ENCODE measurements at regions not wholly inside any gene's neighbourhood (a gene's known extent, or its start where the extent isn't known, plus 50 kb on each side); places are given as distances from the start of the nearest gene placed in this dataset.

DNA sequence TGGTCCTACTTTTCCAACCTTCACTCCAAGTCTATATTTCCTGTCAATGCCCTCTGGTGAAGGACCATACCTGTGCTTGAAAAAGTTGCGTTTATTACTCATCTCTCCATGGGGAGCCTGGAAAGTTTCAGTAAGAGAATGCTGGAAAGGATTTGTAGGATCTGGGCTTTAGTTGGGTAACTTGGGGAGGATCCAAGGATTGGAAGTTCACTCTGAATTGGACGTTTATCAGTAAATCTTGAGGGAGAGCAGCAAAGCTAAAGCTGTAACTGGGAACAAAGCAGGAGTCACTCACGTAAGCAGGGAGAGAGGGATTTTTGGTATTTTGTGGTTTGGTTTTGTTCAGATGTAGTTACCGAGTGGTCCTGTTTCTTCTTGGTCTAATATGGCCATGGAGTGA is 51.4 kb upstream of the NPVF start:
- no peak for TF ChIP-seq Cebpa-rat (IDR thresholded peaks at IDR 0.05)
- no peaks in the 10 kb centered on the region for H3K9me3 ChIP-seq (replicated peaks in 1 of 11)

DNA sequence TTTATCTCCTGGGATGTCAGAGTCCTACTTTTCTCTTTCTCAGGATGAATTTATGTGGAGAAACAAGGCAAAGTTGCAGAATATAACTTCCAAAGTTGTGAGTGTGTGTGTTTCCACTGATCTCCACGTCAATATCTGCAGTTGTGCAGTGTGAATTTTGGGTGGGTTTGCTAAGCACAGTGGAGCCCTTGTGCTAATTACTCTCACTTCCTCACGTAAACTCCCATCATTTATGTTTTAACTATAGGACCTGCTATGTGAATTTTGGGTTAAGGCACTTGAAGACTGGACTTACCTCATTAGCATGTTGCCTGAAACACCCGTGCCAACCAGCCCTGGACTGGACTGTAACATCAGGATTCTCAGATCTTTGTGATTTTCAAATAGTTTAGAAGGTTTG is 51.9 kb upstream of the NPVF start:
- Histone ChIP-seq H3K4me2 (no peak overlapping the region), H3K4me3 (no peak overlapping the region), H4K20me1 (no peaks in the 10 kb centered on the region), H3K9me3 (replicated peaks in 1 of 11) (no peaks in the 10 kb centered on the region), H3K27ac (no peak overlapping the region), H3K9ac (no peak overlapping the region), H3K36me3 (no peaks in the 10 kb centered on the region), H3K4me1 (no peaks in the 10 kb centered on the region), H3K27me3 (no peaks in the 10 kb centered on the region)
- TF ChIP-seq Cebpa-rat (IDR thresholded peaks at IDR 0.05) = no peak

More for the DNA sequence above, 51.4 kb upstream of the NPVF start:
- Histone ChIP-seq H3K4me3 (no peak overlapping the region), H4K20me1 (no peaks in the 10 kb centered on the region), H3K27me3 (no peaks in the 10 kb centered on the region), H3K4me1 (no peaks in the 10 kb centered on the region), H3K4me2 (no peak overlapping the region), H3K36me3 (no peaks in the 10 kb centered on the region), H3K9ac (no peak overlapping the region), H3K27ac (no peak overlapping the region)

DNA sequence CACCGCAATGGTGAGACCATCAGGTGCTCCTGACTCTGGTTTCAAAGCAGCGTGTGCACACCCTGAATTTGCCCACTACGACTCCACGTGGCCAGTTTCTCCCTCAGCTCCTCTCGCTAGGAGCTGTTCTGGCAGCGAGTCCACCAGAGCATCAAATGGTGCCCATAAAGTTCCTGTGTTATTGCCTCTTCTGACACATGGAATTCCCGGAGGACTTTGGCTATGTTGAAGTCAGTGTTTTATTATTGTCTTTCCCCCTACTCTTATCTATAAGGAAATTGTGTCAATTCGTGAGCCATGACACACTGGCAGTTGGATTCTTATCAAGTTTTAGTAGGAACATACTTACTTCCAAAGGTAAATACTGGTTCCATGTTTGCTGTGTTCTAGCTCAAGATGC is 53.9 kb upstream of the NPVF start:
- Histone ChIP-seq H3K27me3 (no peaks in the 10 kb centered on the region), H3K9me3 (replicated peaks in 1 of 11) (no peaks in the 10 kb centered on the region), H3K4me1 (no peaks in the 10 kb centered on the region), H3K9ac (no peak overlapping the region), H3K36me3 (no peaks in the 10 kb centered on the region), H3K4me2 (no peak overlapping the region), H3K27ac (no peak overlapping the region), H4K20me1 (no peaks in the 10 kb centered on the region), H3K4me3 (no peak overlapping the region)
- TF ChIP-seq Cebpa-rat (IDR thresholded peaks at IDR 0.05) = no peak

DNA sequence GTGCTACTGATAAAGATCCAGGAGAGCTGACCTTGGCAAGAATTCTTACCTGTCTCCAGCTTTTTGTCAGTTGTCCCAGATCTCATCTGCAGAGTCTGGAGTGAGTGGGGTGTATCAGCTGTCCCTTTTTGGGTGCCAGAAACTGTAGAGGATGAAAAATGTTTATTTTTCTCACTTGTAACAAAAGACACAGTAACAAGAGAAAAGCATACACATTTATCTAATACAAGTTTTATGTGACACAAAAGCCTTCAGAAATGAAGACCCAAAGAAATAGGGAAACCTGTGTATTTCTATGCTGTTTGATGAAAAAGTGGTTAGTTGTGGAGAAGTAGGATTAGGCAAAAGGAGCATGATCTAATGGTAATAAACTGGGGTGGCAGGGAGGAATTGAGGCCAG is 58.5 kb upstream of the NPVF start:
- Histone ChIP-seq H3K36me3 (no peaks in the 10 kb centered on the region), H3K9ac (no peak overlapping the region), H4K20me1 (no peaks in the 10 kb centered on the region), H3K4me3 (no peak overlapping the region), H3K27me3 (no peaks in the 10 kb centered on the region), H3K4me2 (no peak overlapping the region), H3K9me3 (replicated peaks in 1 of 11) (peaks cover 0 to 5% (median 0%) of the 10 kb centered on the region in 11 experiments; a peak in 4 of 22 replicates), H3K4me1 (no peaks in the 10 kb centered on the region), H3K27ac (no peak overlapping the region)
- TF ChIP-seq Cebpa-rat (IDR thresholded peaks at IDR 0.05) = no peak

DNA sequence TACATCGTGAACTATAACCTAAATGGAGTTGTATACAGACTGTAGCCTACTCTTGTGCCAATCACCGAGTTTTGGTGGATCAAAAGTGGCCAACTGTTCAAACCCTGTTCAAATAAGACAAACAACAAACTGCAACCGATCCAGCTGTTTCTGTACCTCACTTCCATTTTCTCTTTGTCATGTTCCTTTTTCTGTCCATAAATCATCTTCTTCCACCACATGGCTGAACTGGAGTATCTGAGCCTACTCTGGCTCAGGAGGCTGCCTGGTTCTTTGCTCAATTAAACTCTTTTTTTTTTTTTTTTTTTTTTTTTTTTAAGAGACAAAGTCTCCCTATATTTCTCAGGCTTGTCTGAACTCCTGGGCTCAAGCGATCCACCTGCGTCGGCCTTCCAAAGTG is 59.0 kb upstream of the NPVF start:
- H3K9ac ChIP-seq = no peak overlapping the region
- no peaks in the 10 kb centered on the region for H3K4me1 ChIP-seq
- no peak for TF ChIP-seq Cebpa-rat (IDR thresholded peaks at IDR 0.05)
- H3K4me2 ChIP-seq = no peak overlapping the region
- H3K4me3 ChIP-seq = no peak overlapping the region
- peaks cover 0 to 5% (median 0%) of the 10 kb centered on the region in 11 experiments; a peak in 4 of 22 replicates for H3K9me3 ChIP-seq (replicated peaks in 1 of 11)
- H3K27ac ChIP-seq = no peak overlapping the region
- H3K36me3 ChIP-seq = no peaks in the 10 kb centered on the region
- no peaks in the 10 kb centered on the region for H3K27me3 ChIP-seq
- no peaks in the 10 kb centered on the region for H4K20me1 ChIP-seq

DNA sequence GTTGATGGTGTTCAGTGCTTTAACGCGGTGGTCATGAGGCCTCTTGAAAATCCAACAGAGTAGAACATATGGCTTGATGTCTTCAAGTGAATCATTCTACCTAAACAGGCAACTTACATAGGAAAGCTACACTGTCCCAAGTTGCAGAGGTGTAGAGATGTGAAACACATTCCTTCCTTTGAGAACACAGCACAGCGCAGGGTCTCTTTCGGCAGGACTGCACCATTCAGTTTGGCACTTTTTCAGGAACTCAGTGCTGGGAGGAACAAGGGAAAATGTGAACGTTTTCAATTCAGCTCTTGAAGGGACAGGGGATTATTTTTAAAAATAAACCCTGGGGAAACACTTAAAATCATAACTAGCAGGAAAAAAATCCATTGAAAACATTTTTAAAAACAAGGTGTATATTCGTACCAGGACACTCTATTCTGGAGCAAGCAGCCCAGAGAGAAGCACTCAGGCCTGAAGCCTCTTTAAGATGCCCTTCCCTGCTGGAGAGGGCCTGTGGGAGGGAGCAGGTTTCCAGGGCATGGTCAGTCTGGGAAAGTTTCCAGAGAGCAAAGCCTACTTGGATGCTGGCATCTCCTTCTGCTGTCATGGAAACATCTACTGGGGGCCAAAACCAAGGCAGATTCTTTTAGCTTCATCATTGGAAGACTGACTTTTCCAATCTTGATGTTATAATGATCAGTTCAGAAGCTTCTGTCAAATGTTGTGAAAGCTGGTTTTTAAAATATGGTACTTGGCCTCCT is 60.4 kb upstream of the NPVF start:
- no peak overlapping the region for H3K27ac ChIP-seq
- no peak overlapping the region for H3K4me2 ChIP-seq
- no peaks in the 10 kb centered on the region for H3K36me3 ChIP-seq
- no peaks in the 10 kb centered on the region for H3K27me3 ChIP-seq
- H3K4me3 ChIP-seq = no peak overlapping the region
- H3K9ac ChIP-seq = no peak overlapping the region
- H3K4me1 ChIP-seq = no peaks in the 10 kb centered on the region
- TF ChIP-seq Cebpa-rat (IDR thresholded peaks at IDR 0.05) = no peak
- H3K9me3 ChIP-seq (replicated peaks in 1 of 11) = peaks cover 0 to 5% (median 0%) of the 10 kb centered on the region in 11 experiments; a peak in 4 of 22 replicates
- H4K20me1 ChIP-seq = no peaks in the 10 kb centered on the region

DNA sequence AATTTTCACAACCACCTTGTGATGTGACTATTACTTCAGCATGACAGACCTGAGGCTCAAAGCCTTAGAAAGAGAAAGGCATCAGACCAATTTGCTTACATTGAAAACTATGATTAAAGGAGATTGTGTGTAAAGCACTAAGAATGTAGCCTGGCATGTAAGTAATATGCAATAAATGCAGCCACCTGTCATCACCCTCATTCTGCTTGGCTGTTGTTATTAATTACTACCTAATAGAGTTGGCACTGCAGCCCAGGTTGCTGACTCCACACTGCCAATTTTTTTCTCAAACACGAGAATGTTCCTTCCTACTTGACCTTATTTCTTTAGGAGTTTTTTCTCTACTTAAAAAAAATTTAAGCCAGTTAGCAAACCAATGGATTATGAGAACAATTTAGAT is 61.2 kb upstream of the NPVF start:
- Histone ChIP-seq H3K9ac (no peak overlapping the region), H4K20me1 (no peaks in the 10 kb centered on the region), H3K27ac (no peak overlapping the region), H3K9me3 (replicated peaks in 1 of 11) (peaks cover 0 to 5% (median 0%) of the 10 kb centered on the region in 11 experiments; a peak in 4 of 22 replicates), H3K36me3 (no peaks in the 10 kb centered on the region), H3K4me1 (no peaks in the 10 kb centered on the region), H3K4me3 (no peak overlapping the region), H3K4me2 (no peak overlapping the region), H3K27me3 (no peaks in the 10 kb centered on the region)
- TF ChIP-seq Cebpa-rat (IDR thresholded peaks at IDR 0.05) = no peak

DNA sequence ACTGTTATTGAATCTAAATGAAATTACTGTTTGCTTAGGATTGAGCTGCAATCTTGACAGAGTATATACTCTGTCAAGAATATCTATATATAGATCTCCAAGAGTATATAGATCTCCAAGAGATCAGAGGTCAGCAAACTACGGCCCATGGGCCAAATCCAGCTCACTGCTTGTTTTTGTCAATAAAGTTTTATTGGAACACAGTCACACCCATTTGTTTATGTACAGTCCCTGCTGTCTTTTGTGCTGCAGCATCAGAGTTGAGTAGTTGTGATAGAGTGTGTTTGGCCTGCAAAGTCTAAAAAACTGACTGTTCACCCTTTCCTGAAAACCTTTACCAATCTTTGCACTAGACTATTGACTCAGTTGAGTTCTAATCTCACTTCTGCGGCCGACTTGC is 66.3 kb upstream of the NPVF start:
- peaks cover 0 to 5% (median 0%) of the 10 kb centered on the region in 11 experiments; a peak in 4 of 22 replicates for H3K9me3 ChIP-seq (replicated peaks in 1 of 11)
- no peak overlapping the region for H3K4me3 ChIP-seq
- H3K9ac ChIP-seq = no peak overlapping the region
- H3K4me2 ChIP-seq = no peak overlapping the region
- H3K27me3 ChIP-seq = no peaks in the 10 kb centered on the region
- H3K4me1 ChIP-seq = no peaks in the 10 kb centered on the region
- no peaks in the 10 kb centered on the region for H4K20me1 ChIP-seq
- no peak for TF ChIP-seq Cebpa-rat (IDR thresholded peaks at IDR 0.05)
- no peaks in the 10 kb centered on the region for H3K36me3 ChIP-seq
- no peak overlapping the region for H3K27ac ChIP-seq

DNA sequence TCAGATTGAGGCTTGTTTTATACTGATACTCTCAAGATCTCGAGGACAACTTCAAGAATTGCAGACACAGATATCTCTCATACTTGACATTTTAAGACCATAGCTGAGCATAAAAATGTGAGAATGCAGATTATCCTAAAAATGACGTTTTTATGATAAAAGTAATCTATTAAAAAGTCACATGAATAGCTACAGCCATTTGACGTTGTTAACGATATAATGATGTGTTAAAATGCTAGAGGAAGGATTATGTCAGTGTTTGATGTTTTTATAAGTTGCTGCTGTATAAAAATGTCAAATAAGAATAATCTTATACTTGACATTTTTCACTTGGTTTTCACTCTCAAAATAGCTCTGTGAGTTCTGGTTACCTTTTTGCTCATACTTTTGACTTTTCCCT is 67.1 kb upstream of the NPVF start:
- H3K9ac ChIP-seq = no peak overlapping the region
- H3K36me3 ChIP-seq = no peaks in the 10 kb centered on the region
- TF ChIP-seq Cebpa-rat (IDR thresholded peaks at IDR 0.05) = no peak
- H4K20me1 ChIP-seq = no peaks in the 10 kb centered on the region
- no peak overlapping the region for H3K27ac ChIP-seq
- no peak overlapping the region for H3K4me3 ChIP-seq
- H3K9me3 ChIP-seq (replicated peaks in 1 of 11) = peaks cover 0 to 5% (median 0%) of the 10 kb centered on the region in 11 experiments; a peak in 4 of 22 replicates
- no peaks in the 10 kb centered on the region for H3K4me1 ChIP-seq
- no peaks in the 10 kb centered on the region for H3K27me3 ChIP-seq
- no peak overlapping the region for H3K4me2 ChIP-seq

DNA sequence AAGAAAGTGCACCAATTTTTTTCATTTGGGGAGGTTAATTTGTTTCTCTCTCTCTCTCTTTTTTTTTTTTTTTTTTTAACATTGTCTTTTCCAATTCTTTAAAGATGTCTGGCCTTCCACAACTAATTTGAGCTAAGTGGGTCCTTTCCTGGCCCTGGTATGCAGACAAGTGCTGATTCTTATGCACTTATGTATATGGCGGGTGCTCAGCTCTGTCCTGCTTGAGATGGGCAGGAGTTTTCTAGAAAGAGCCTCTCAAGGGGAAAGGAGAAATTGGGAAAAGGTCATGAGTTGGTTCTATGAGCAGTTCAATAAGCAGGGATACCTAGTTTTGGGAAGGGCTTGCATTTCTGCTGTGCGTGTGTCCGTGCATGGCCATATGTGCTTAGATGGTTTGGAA is 67.8 kb upstream of the NPVF start:
- no peaks in the 10 kb centered on the region for H3K36me3 ChIP-seq

More for the DNA sequence above, 67.8 kb upstream of the NPVF start:
- no peak overlapping the region for H3K9ac ChIP-seq
- H3K4me3 ChIP-seq = no peak overlapping the region
- no peak overlapping the region for H3K4me2 ChIP-seq
- H3K9me3 ChIP-seq (replicated peaks in 1 of 11) = peaks cover 0 to 4% (median 0%) of the 10 kb centered on the region in 11 experiments; a peak in 4 of 22 replicates
- no peak for TF ChIP-seq Cebpa-rat (IDR thresholded peaks at IDR 0.05)
- no peak overlapping the region for H3K27ac ChIP-seq
- H3K27me3 ChIP-seq = no peaks in the 10 kb centered on the region
- H3K4me1 ChIP-seq = no peaks in the 10 kb centered on the region
- no peaks in the 10 kb centered on the region for H4K20me1 ChIP-seq

Data from BLaER1 treated with 17β-estradiol and CSF1 and Interleukin-3, amounts not matched to agents 10 nM and 100 nM (cell line).